Caco-2 (cell line): ENCODE measurements at regions not wholly inside any gene's neighbourhood (a gene's known extent, or its start where the extent isn't known, plus 50 kb on each side); places are given as distances from the start of the nearest gene placed in this dataset.

Experiments used
- BruUV-seq: library from RNA; stranded (reverse); fragments of 400-500 nt; replicated peaks from 2 replicates; lab custom pipeline; 2021; lab: Mats Ljungman, UMichigan
- CTCF ChIA-PET: fragments of 300-600 bp; sonication (Branson Sonifier 250); formaldehyde crosslinking; loops from one replicate; lab custom pipeline; 2022; ENCODE audit warnings: antibody characterized with exemption; lab: Charles Lee
- POLR2A ChIA-PET: fragments of 300-600 bp; sonication (Branson Sonifier 250); formaldehyde crosslinking; loops from one replicate; lab custom pipeline; 2022; ENCODE audit warnings: antibody characterized with exemption; lab: Charles Lee
- DNase-seq, 2 experiments: peaks; one replicate each; pipeline versions ENCODE4 v3.0.0 to v3.0.0-alpha.2; 2020 to 2022
- H3K27me3 ChIP-seq: replicated peaks from 2 replicates; pipeline ENCODE4 v1.6.0; 2011; ENCODE audit warnings: low read length; ENCODE audit not compliant: control insufficient read depth, insufficient read depth
- H3K36me3 ChIP-seq: 2 replicates; pipeline ENCODE4 v1.5.1; 2011; ENCODE audit warnings: low read length; ENCODE audit not compliant: control insufficient read depth, insufficient read depth
- H3K4me1 ChIP-seq: fragments of 250-450 bp; sonication (Bioruptor Pico); 2 replicates; pipeline ENCODE4 v1.5.1; 2020; ENCODE audit warnings: mild to moderate bottlenecking
- H3K4me3 ChIP-seq: 2 replicates; pipeline ENCODE4 v1.5.1; 2011; ENCODE audit warnings: low read depth, mild to moderate bottlenecking, control low read depth, low read length
- H3K9me3 ChIP-seq: fragments of 250-450 bp; sonication (Bioruptor Pico); 2 replicates; pipeline ENCODE4 v1.5.1; 2020; ENCODE audit warnings: mild to moderate bottlenecking, moderate library complexity
- H3K27ac Mint-ChIP-seq: one replicate; pipeline ENCODE4 v1.8.0; 2022; ENCODE audit warnings: mixed read lengths; ENCODE audit not compliant: unreplicated experiment
- H3K27me3 Mint-ChIP-seq: one replicate; pipeline ENCODE4 v1.8.0; 2022; ENCODE audit warnings: mixed read lengths; ENCODE audit not compliant: insufficient read depth, unreplicated experiment
- H3K36me3 Mint-ChIP-seq: one replicate; pipeline ENCODE4 v1.8.0; 2022; ENCODE audit warnings: mild to moderate bottlenecking, mixed read lengths; ENCODE audit not compliant: insufficient read depth, unreplicated experiment
- H3K4me1 Mint-ChIP-seq: one replicate; pipeline ENCODE4 v1.8.0; 2022; ENCODE audit warnings: low read depth, mixed read lengths; ENCODE audit not compliant: unreplicated experiment
- H3K4me3 Mint-ChIP-seq: one replicate; pipeline ENCODE4 v1.8.0; 2022; ENCODE audit warnings: mild to moderate bottlenecking, moderate library complexity, mixed read lengths; ENCODE audit not compliant: unreplicated experiment
- H3K9me3 Mint-ChIP-seq: one replicate; pipeline ENCODE4 v1.8.0; 2022; ENCODE audit warnings: mixed read lengths; ENCODE audit not compliant: unreplicated experiment
- intact Hi-C: fragments of 100-400 bp; cut with micrococcal nuclease; formaldehyde crosslinking; loops from one replicate; pipeline ENCODE4 v1.10.0; 2022; ENCODE audit not compliant: unreplicated experiment
- TF ChIP-seq, protein P1 (sequence below), 2 experiments: fragments of 200-600 bp in 1 of 2; IDR thresholded peaks; 1 replicate in 1 of 2; 2 replicates in 1 of 2; pipeline versions ENCODE4 v1.5.1 to v1.8.0; 2011 to 2022; ENCODE audit warnings: antibody characterized with exemption in 1 of 2, control low read depth in 1 of 2, inconsistent platforms in 1 of 2, low read depth in 1 of 2, low read length in 1 of 2, mild to moderate bottlenecking in 1 of 2, moderate library complexity in 1 of 2; ENCODE audit not compliant: insufficient read depth in 1 of 2, severe bottlenecking in 1 of 2, unreplicated experiment in 1 of 2

- no TSS peak for BruUV-seq
- H3K4me3 ChIP-seq = no peak overlapping the region
- H3K4me1 Mint-ChIP-seq = no peaks in the 10 kb centered on the region
- no peak overlapping the region for H3K4me3 Mint-ChIP-seq
- H3K4me1 ChIP-seq = no peaks in the 10 kb centered on the region
- H3K27ac Mint-ChIP-seq = no peak overlapping the region
- CTCF ChIA-PET = no interaction called here
- TF ChIP-seq, protein P1, sequence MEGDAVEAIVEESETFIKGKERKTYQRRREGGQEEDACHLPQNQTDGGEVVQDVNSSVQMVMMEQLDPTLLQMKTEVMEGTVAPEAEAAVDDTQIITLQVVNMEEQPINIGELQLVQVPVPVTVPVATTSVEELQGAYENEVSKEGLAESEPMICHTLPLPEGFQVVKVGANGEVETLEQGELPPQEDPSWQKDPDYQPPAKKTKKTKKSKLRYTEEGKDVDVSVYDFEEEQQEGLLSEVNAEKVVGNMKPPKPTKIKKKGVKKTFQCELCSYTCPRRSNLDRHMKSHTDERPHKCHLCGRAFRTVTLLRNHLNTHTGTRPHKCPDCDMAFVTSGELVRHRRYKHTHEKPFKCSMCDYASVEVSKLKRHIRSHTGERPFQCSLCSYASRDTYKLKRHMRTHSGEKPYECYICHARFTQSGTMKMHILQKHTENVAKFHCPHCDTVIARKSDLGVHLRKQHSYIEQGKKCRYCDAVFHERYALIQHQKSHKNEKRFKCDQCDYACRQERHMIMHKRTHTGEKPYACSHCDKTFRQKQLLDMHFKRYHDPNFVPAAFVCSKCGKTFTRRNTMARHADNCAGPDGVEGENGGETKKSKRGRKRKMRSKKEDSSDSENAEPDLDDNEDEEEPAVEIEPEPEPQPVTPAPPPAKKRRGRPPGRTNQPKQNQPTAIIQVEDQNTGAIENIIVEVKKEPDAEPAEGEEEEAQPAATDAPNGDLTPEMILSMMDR (IDR thresholded peaks at IDR 0.05; ENCODE audit: insufficient read depth in 1 of 2, low read depth in 1 of 2, low read length in 1 of 2, severe bottlenecking in 1 of 2, unreplicated experiment in 1 of 2) = no peak
- no peaks in the 10 kb centered on the region for H3K9me3 Mint-ChIP-seq
- intact Hi-C loops = no loop called here
- no peak for DNase-seq
- no peaks in the 10 kb centered on the region for H3K27me3 Mint-ChIP-seq
- no peaks in the 10 kb centered on the region for H3K36me3 Mint-ChIP-seq
- no peaks in the 10 kb centered on the region for H3K9me3 ChIP-seq
- no peaks in the 10 kb centered on the region for H3K27me3 ChIP-seq
- no peaks in the 10 kb centered on the region for H3K36me3 ChIP-seq
- POLR2A ChIA-PET = no interaction called here
Measured at GRCh38 chrX:139187738-139188137, 342.8 kb upstream of the F9 start.

DNA sequence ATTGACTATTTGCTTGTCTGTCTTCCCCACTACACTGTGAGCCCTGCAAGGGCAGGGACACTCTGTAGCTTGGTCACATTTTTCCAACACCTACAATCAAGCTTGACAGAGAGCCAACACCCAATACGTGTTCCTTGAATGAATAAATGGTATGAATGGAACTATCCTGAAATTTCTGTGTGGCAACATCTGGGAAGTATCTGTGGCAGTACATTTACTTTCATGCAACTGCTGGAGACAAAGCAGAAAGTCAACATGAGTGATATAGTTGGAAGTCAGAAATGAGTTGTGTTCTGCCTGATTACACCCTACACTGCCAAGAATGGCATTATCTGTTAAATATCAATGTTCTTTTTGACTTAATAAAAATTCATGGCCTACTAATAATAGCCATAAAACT, 343.5 kb upstream of the F9 start:
- intact Hi-C loops = no loop called here
- Mint-ChIP-seq H3K4me1 (no peaks in the 10 kb centered on the region), H3K27me3 (no peaks in the 10 kb centered on the region), H3K4me3 (no peak overlapping the region), H3K36me3 (no peaks in the 10 kb centered on the region), H3K27ac (no peak overlapping the region), H3K9me3 (no peaks in the 10 kb centered on the region)
- no peak for DNase-seq
- Histone ChIP-seq H3K4me1 (no peaks in the 10 kb centered on the region), H3K36me3 (no peaks in the 10 kb centered on the region), H3K27me3 (no peaks in the 10 kb centered on the region), H3K4me3 (no peak overlapping the region), H3K9me3 (no peaks in the 10 kb centered on the region)
- CTCF ChIA-PET = no interaction called here
- POLR2A ChIA-PET = no interaction called here
- TF ChIP-seq, protein P1 (IDR thresholded peaks at IDR 0.05; ENCODE audit: insufficient read depth in 1 of 2, low read depth in 1 of 2, low read length in 1 of 2, severe bottlenecking in 1 of 2, unreplicated experiment in 1 of 2) = no peak
- BruUV-seq = no TSS peak

- Mint-ChIP-seq H3K36me3 (peaks cover 5% of the 10 kb centered on the region), H3K4me1 (no peaks in the 10 kb centered on the region), H3K9me3 (peaks cover 10% of the 10 kb centered on the region), H3K27me3 (no peaks in the 10 kb centered on the region), H3K4me3 (no peak overlapping the region), H3K27ac (no peak overlapping the region)
- H3K4me1 ChIP-seq = no peaks in the 10 kb centered on the region
- no peaks in the 10 kb centered on the region for H3K27me3 ChIP-seq
- TF ChIP-seq, protein P1 (IDR thresholded peaks at IDR 0.05; ENCODE audit: insufficient read depth in 1 of 2, low read depth in 1 of 2, low read length in 1 of 2, severe bottlenecking in 1 of 2, unreplicated experiment in 1 of 2) = no peak
- BruUV-seq = no TSS peak
- POLR2A ChIA-PET = no interaction called here
- no peaks in the 10 kb centered on the region for H3K36me3 ChIP-seq
- intact Hi-C loops = no loop called here
- CTCF ChIA-PET = no interaction called here
- no peak overlapping the region for H3K4me3 ChIP-seq
- DNase-seq = no peak
- no peaks in the 10 kb centered on the region for H3K9me3 ChIP-seq
Measured at GRCh38 chrX:139179592-139179991, 350.9 kb upstream of the F9 start.
